Smooth muscle cell (in vitro differentiated cells): ENCODE measurements at regions not wholly inside any gene's neighbourhood (a gene's known extent, or its start where the extent isn't known, plus 50 kb on each side); places are given as distances from the start of the nearest gene placed in this dataset.
A peak's percentile ranks its signal among the peaks of the same experiment; 100 is the strongest.

Experiments used
- DNase-seq: peaks from one replicate; lab custom pipeline; 2025; ENCODE audit not compliant: unreplicated experiment; lab: John Stamatoyannopoulos, UW
- H2AFZ ChIP-seq: fragments of 200-600 bp; sonication (generic); 2 replicates; pipeline ENCODE4 v1.6.0; 2016; ENCODE audit warnings: antibody characterized with exemption, low read depth, mild to moderate bottlenecking
- H3F3A ChIP-seq: fragments of 200-600 bp; sonication (generic); 2 replicates; pipeline ENCODE4 v1.6.0; 2017; ENCODE audit warnings: antibody characterized with exemption, low read depth
- H3K27ac ChIP-seq: fragments of 200-600 bp; sonication (generic); 2 replicates; pipeline ENCODE4 v1.5.1; 2016; ENCODE audit warnings: low read depth, mild to moderate bottlenecking
- H3K27me3 ChIP-seq: fragments of 200-600 bp; sonication (generic); 2 replicates; pipeline ENCODE4 v1.6.1; 2016; ENCODE audit warnings: low read depth, mild to moderate bottlenecking
- H3K36me3 ChIP-seq: fragments of 200-600 bp; sonication (generic); 2 replicates; pipeline ENCODE4 v1.5.1; 2016; ENCODE audit warnings: low read depth
- H3K4me1 ChIP-seq: fragments of 200-600 bp; sonication (generic); 2 replicates; pipeline ENCODE4 v1.5.1; 2016; ENCODE audit warnings: low read depth
- H3K4me2 ChIP-seq: fragments of 200-600 bp; sonication (generic); 2 replicates; pipeline ENCODE4 v1.6.0; 2016; ENCODE audit warnings: mild to moderate bottlenecking
- H3K4me3 ChIP-seq: fragments of 200-600 bp; sonication (generic); 2 replicates; pipeline ENCODE4 v1.5.1; 2016; ENCODE audit warnings: mild to moderate bottlenecking
- H3K79me2 ChIP-seq: fragments of 200-600 bp; sonication (generic); 2 replicates; pipeline ENCODE4 v1.6.0; 2016; ENCODE audit warnings: low read depth, mild to moderate bottlenecking
- H3K9ac ChIP-seq: fragments of 200-600 bp; sonication (generic); 2 replicates; pipeline ENCODE4 v1.6.0; 2016; ENCODE audit warnings: low read depth
- H3K9me3 ChIP-seq: fragments of 200-600 bp; sonication (generic); replicated peaks from 2 replicates; pipeline ENCODE4 v1.5.1; 2016; ENCODE audit warnings: low read depth
- H4K20me1 ChIP-seq: fragments of 200-600 bp; sonication (generic); 2 replicates; pipeline ENCODE4 v1.6.0; 2016; ENCODE audit warnings: low read depth
- CTCF ChIP-seq: fragments of 200-600 bp; sonication (generic); IDR thresholded peaks from 2 replicates; pipeline ENCODE4 v1.5.1; 2017; ENCODE audit warnings: borderline replicate concordance, mild to moderate bottlenecking, antibody characterized with exemption; ENCODE audit not compliant: insufficient read depth, poor library complexity, severe bottlenecking
- WGBS: methylation state at CpG from one replicate; pipeline ENCODE4 v1.1.7; 2016; ENCODE audit warnings: low lambda C conversion rate; 5-methylcytosine and 5-hydroxymethylcytosine counted together

- Histone ChIP-seq H3K4me2 (no peak overlapping the region), H3K9me3 (no peaks in the 10 kb centered on the region), H3K4me3 (no peak overlapping the region), H4K20me1 (no peaks in the 10 kb centered on the region), H3K27ac (peak overlapping the region; percentile 8), H3F3A (no peaks in the 10 kb centered on the region), H3K27me3 (no peaks in the 10 kb centered on the region), H2AFZ (no peak overlapping the region), H3K4me1 (peaks cover 12% of the 10 kb centered on the region), H3K79me2 (no peaks in the 10 kb centered on the region), H3K36me3 (no peaks in the 10 kb centered on the region), H3K9ac (peak overlapping the region; percentile 42)
- WGBS, result 5% methylated on average over 1 of the region's 1 CpG
- no peak for TF ChIP-seq CTCF
- DNase-seq, result no peak
Observed at GRCh38 chr17:5832886-5833285, 237.3 kb upstream of the WSCD1 start.

GRCh38 chr17:5837055-5837491, 233.1 kb upstream of the WSCD1 start:
- Histone ChIP-seq H4K20me1 (no peaks in the 10 kb centered on the region), H3K4me1 (peaks cover 12% of the 10 kb centered on the region), H3K9me3 (no peaks in the 10 kb centered on the region), H2AFZ (no peak overlapping the region), H3K4me3 (no peak overlapping the region), H3F3A (no peaks in the 10 kb centered on the region), H3K27ac (no peak overlapping the region), H3K4me2 (no peak overlapping the region), H3K36me3 (no peaks in the 10 kb centered on the region), H3K9ac (no peak overlapping the region), H3K27me3 (no peaks in the 10 kb centered on the region), H3K79me2 (no peaks in the 10 kb centered on the region)
- WGBS, result 87% methylated on average over 4 of the region's 4 CpGs
- DNase-seq, result no peak
- no peak for TF ChIP-seq CTCF

GRCh38 chr17:5838661-5839300, 231.4 kb upstream of the WSCD1 start:
- no peak for TF ChIP-seq CTCF

GRCh38 chr17:5840811-5841446, 229.2 kb upstream of the WSCD1 start:
- H2AFZ ChIP-seq, result no peak overlapping the region
- H3K4me2 ChIP-seq, result no peak overlapping the region
- H3K79me2 ChIP-seq, result no peaks in the 10 kb centered on the region
- no peaks in the 10 kb centered on the region for H3F3A ChIP-seq
- no peak overlapping the region for H3K9ac ChIP-seq
- no peak overlapping the region for H3K4me3 ChIP-seq
- H3K4me1 ChIP-seq, result no peaks in the 10 kb centered on the region
- H3K36me3 ChIP-seq, result no peaks in the 10 kb centered on the region
- no peaks in the 10 kb centered on the region for H3K27me3 ChIP-seq
- TF ChIP-seq CTCF, result no peak
- WGBS, result 90% methylated on average over 13 of the region's 13 CpGs
- DNase-seq, result no peak
- H3K9me3 ChIP-seq, result no peaks in the 10 kb centered on the region
- no peaks in the 10 kb centered on the region for H4K20me1 ChIP-seq
- H3K27ac ChIP-seq, result no peak overlapping the region

More at GRCh38 chr17:5838661-5839300, 231.4 kb upstream of the WSCD1 start:
- no peak for DNase-seq
- no peak overlapping the region for H3K9ac ChIP-seq
- H3K4me2 ChIP-seq, result no peak overlapping the region
- no peaks in the 10 kb centered on the region for H3K4me1 ChIP-seq
- no peaks in the 10 kb centered on the region for H3K36me3 ChIP-seq
- H3K4me3 ChIP-seq, result no peak overlapping the region
- H3K27me3 ChIP-seq, result no peaks in the 10 kb centered on the region
- H4K20me1 ChIP-seq, result no peaks in the 10 kb centered on the region
- H3K9me3 ChIP-seq, result no peaks in the 10 kb centered on the region
- no peak overlapping the region for H3K27ac ChIP-seq
- H3F3A ChIP-seq, result no peaks in the 10 kb centered on the region
- no peaks in the 10 kb centered on the region for H3K79me2 ChIP-seq
- no peak overlapping the region for H2AFZ ChIP-seq
- 82% methylated on average over 12 of the region's 12 CpGs for WGBS
